Left ventricle myocardium superior (tissue), 1 donor: ENCODE measurements at regions not wholly inside any gene's neighbourhood (a gene's known extent, or its start where the extent isn't known, plus 50 kb on each side); places are given as distances from the start of the nearest gene placed in this dataset.
"Not testable (repeated sequence)": the region's sequence is repeated elsewhere in the genome, so short reads cannot be mapped to it uniquely, and the experiment has no call there.

Source experiments
- ATAC-seq: fragments of 200-7000 bp; cut with Tn5 transposase; one replicate; pipeline ENCODE4 v1.9.1; 2020; ENCODE audit warnings: mild to moderate bottlenecking, moderate library complexity
- DNase-seq: peaks from one replicate; pipeline ENCODE4 v3.0.0-alpha.2; 2020
- intact Hi-C: fragments of 100-400 bp; cut with micrococcal nuclease; formaldehyde crosslinking; loops from one replicate; pipeline ENCODE4 v1.11.0; 2022
- donor health status: DM: no; HTN: yes; CAD: no; lungs with severe emphysema.

DNA sequence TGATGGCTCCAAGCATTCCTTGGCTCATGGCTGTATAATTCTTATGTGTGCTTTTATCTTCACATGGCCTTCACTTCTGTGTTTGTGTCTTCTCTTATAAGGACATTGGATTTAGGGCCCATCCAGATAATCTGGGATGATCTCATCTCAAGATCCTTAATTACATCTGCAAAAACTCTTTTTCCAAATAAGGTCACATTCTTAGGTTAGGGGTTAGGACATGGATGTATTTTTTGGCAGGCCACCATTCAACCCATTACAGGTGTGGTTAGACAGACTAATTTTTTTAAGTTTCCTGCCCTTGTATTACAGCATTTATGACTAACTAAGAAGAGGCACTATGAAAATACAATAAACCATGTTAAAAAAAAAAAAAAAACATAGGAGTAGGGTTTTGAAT, 254.0 kb downstream of the TPBG start:
- intact Hi-C loops: no loop called here
- ATAC-seq: no peak
- no peak for DNase-seq

DNA sequence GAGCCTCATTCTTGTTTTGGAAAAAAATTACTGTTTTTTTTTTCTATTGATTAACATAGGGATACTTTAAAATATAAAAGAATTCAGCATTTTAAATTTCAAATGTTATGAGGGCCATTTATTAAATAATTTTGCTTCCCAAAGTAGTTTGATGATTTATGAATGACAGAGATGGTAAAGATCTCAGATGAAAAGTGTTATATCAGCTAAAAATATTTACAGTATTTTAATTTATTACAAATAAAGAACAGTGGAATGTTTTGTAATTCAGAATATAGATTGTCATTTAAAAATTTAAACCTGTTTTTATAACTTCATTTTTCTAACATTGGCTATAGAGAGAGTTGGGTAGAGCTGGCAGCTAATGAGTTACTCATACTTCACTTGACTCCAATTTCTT, 256.0 kb downstream of the TPBG start:
- intact Hi-C loops: no loop called here
- DNase-seq: no peak
- ATAC-seq: no peak

DNA sequence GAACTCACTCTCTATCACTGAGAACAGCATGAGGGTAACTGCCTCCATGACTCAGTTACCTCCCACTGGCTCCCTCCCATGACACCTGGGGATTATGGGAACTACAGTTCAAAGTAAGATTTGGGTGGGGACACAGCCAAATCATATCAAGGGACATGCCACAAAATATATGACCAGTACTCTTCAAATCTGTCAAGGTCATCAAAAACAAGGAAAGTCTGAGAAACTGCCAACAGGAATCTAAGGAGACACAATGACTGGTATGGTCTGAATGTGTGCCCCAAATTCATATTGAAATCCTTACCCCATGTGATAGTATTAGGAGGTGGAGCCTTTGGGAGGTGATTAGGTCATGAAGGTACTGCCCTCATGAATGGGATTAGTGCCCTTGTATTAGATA, 258.8 kb downstream of the TPBG start:
- DNase-seq (no peak), ATAC-seq (no peak)
- intact Hi-C loops: no loop called here

DNA sequence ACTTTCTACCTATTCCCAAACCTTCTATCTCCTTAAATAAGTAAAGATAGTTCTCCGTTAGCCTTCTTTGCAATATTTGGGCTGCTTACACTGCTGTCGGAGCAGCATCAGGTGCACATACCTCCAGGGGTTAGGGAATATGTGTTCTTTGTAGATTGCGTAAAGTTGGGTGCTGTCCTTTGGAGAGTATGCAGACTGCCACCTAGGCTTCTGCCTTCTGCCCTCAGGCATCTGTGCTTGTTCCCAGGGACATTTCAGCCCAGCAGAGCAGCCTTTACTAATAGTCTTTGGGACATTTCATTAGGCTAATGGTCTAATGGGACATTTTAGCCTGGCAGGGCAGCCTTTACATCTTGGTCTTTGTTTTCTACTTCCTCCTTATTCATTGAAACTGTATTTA, 260.6 kb downstream of the TPBG start:
- ATAC-seq (no peak), DNase-seq (no peak)
- intact Hi-C loops: no loop called here

DNA sequence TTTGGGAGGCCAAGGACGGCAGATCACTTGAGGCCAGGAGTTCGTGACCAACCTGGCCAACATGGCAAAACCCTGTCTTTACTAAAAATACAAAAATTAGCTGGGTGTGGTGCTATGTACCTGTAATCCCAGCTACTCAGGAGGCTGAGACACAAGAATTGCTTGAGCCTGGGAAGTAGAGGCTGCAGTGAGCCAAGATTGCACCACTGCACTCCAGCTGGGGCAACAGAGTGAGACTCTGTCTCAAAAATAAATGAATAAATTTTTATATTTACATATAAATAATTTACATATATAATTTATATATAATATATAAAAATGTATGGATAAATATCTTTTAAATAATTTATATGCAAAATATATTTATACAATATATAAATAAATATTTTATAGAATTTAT, 263.3 kb downstream of the TPBG start:
- intact Hi-C loops, DNase-seq, ATAC-seq: not testable (repeated sequence)

DNA sequence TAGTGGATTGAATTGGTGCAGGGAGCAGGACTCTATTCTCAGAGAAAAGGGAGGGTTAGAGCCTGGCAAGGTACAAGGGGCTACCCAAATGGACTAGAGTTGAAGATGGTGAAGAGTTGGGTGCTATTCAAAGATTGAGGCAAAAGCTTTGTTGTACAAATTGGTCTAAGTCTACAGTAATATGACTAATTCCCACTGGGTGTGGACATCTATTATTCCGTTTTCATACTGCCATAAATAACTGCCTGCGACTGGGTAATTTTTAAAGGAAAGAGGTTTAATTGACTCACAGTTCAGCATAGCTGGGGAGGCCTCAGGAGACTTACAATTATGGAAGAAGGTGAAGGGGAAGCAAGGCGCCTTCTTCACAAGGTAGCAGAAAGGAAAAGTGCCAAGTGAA, 266.3 kb downstream of the TPBG start:
- DNase-seq (no peak), ATAC-seq (no peak)
- intact Hi-C loops: no loop called here

DNA sequence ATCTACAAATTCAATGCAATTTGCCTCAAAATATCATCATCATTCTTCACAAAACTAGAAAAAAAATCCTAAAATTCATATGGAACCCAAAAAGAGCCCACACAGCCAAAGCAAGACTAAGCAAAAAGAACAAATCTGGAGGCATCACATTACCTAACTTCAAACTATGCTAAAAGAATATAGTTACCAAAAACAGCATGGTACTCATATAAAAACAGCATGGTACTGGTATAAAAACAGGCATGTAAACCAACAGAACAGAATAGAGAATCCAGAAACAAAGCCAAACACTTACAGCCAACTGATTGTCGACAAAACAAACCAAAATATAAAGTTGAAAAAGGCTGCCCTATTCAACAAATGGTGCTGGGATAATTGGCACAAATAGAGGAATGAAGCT, 278.1 kb downstream of the TPBG start:
- intact Hi-C loops: no loop called here
- ATAC-seq: no peak
- DNase-seq: no peak

DNA sequence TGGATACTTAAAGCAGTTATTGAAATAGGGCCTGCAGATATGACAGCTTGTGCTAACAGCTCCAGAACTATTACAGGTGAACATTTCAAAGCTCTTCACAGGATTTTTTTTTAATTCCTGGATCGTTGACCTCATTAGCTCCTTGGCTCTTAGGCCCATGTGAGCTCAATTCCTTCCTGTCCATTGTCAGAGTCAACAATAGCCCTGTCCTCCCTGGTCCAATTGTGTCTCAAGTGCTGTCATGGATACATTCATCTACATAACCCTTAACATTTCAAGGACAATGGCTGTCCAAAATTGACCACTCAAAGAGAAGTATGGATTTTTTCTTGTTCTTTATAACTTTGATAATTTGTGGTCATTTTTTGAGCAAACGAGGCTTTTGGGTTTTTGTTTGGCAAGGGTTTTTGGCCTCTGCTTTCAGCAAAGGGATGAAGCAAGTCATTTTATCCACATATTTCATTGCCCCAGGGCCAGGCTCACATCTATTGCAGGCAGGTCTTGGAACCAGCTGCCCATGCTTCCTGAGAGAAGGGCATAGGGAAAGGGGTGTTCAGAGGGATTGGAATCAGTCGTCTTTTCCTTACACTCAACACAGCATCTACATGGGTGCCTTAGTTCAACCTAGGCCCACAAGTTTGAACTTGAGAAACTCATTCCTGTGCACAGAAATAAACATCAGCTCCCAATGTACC, 282.1 kb downstream of the TPBG start:
- no peak for DNase-seq
- intact Hi-C loops: no loop called here
- no peak for ATAC-seq

DNA sequence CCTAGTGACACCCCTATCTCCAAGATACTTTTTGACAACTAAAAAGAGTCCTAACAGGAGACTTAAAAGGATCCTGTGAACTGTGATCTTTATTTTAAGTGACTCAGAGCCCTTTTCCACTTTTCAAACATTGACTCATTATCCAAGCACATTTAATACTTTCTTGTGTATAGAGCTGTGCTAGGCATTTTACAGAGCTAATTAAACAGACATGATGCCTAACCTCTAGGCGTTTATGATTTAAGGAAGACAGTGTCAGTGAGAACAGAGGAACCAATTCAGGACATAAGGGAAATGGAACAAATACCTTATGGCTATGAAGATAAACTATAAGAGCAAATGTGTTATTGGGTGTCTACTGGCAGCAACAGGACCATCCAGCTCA, 282.6 kb downstream of the TPBG start:
- ATAC-seq: no peak
- DNase-seq: no peak
- intact Hi-C loops: no loop called here

DNA sequence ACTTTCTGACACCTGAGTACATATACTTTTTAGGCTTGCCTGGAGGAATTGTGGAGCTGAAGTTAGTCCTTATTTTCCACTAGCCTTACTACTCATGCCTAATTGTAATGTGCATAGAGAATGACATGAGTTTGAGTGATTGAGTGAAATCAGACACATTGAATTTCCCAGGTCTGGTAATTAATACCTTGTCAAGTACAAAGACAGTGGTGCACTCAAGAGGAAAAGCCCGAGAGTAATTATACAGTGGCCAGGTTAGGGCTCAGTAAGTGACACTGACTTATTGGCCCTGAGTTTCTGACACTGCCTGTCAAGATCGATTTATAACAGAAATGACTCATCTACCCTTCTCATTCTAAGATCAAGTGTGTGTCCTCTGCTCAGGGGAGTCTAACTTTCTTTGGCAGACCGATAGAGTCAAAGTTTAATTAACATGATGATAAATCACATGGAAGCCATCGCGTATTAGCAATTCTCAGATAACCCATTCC, 288.3 kb downstream of the TPBG start:
- ATAC-seq: no peak
- DNase-seq: no peak
- intact Hi-C loops: no loop called here

DNA sequence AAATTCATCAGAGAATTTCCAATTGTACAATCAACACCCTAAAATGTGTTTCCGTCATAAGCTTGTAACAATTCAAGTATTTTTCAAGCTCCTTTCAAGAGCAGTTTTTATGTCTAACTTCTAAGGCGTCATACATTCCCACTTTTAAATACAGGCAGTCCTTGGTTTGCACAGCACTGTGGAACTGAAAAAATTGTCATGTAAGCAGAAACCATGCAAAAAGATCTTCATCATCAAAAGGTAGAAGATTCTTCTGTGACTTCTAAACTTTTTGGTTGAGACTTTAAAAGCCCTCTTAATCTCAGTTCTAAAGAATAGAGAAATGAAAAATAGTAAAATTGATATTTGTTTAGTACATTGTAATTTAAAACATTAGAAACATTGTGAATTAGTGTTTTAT, 315.6 kb downstream of the TPBG start:
- no peak for DNase-seq
- intact Hi-C loops: no loop called here
- no peak for ATAC-seq

DNA sequence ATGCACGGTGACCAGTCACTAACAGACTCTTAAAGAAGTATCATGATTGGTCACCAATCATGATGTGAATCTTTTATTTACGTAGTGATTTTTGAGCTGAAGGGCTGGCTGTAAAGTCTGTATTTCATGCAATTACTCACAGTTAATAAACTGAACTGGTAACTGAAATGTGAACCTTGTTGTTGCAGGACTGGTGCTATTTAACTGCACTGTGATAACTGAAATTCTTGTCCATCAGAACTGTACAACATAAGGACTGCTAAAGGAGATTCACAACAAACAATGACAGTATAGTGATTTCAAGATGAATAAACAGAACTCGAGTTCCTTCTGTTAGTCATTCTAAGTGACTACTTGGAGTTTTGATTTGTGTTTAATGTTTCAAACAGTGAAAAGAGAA, 316.6 kb downstream of the TPBG start:
- ATAC-seq (no peak), DNase-seq (no peak)
- intact Hi-C loops: no loop called here

DNA sequence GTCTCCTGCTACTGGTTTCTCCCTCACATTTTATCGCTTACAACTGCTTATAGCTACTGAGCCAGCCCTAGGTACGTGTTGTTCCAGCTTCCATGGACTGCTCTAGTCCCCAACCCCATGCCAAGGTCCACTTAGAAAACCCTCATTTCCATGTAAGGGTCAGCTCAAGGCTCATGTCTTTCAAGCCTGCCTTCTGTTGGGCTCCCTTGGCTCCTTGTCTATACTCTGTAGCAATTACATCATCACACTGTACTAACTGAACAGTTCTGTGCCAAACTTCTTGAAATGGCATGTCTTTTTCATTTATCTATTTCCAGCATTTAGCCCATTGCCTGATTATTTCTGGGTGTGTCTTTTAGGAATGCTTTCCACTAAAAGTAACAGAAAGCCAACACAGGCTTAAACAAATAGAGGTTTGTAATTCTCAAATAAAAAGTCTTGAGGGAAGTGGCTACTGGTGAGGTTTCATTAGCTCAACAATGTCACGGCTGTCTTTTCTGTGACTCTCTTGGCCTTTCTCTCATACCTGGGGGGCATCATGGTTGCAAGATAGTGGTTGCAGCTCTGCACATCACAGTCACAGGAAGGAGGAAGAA, 317.6 kb downstream of the TPBG start:
- DNase-seq (no peak), ATAC-seq (no peak)
- intact Hi-C loops: no loop called here

DNA sequence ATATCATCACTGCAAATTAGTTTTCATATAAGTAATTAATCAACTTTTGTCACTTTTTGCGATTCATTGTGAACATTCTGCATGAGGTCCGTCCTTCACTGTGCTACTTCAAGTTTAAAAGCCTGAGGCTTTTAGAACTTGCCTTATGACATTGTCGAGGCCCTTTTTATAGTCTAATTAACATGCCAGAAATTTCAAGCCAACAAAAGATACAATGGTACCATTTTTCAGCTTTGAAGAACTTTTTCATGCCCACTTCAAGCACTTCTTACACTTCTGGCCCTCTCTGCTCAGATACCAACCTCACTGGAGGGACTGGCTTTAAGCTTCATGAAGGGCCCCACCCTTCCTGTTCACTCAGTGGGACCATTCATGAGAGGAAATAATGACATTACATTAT, 323.1 kb downstream of the TPBG start:
- no peak for DNase-seq
- intact Hi-C loops: no loop called here
- ATAC-seq: no peak

DNA sequence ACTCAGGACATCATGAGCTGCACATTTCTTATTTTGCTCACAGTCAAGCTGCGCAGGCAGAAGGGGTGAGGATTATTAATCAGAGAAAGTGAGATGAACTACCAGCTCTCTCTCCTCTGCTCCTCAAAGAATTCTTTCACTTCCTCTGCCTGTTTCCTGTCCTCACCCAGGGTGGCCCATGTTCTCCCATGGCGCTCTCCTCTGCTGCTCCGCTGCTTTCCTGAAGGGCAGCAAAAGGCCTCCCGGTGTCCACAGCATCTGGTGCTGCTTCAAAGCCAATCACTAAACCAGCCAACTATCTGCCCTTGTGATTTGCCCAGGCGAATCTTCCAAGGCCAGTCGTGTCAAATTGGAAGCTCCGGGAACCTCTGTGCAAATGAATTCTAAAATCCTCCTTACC, 324.2 kb downstream of the TPBG start:
- DNase-seq: no peak
- intact Hi-C loops: no loop called here
- ATAC-seq: no peak

DNA sequence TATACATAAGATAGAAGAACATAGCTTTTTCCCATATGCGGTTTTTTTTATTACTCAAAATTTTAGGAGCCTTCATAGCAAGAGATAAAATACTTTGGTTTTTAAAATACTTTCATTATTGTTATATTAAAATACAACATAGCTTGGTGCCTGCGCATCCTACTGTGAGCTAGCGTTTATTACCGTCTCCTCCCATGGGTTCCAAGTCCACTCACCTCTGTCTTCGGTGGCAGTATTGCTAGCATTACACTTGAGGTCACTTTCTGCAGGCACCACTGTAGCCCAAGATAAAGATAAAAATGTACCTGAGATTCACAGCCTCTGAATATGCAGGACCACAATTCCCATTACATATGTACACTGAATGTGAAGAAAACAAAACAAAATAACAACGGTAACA, 326.7 kb downstream of the TPBG start:
- ATAC-seq: no peak
- DNase-seq: no peak
- intact Hi-C loops: no loop called here

DNA sequence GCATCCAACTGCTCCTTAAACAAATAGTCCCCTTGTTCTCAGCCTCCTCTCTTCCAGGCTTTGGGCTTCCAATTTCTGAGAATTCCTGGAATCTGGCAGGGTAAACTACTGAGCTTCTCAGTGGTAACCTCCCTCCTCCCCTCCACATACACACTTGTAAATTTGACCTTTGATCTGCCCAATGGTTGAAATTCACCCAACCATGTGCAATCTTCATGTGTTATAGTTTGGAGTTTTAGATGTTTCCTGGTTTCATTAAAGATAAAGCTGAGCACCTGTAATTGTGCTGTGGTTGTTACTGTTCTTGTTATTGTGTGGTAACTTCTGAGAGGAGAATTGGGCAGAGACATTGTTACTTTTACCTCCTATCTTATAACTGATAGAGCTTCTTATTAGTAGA, 328.4 kb downstream of the TPBG start:
- DNase-seq: no peak
- ATAC-seq: no peak
- intact Hi-C loops: no loop called here

DNA sequence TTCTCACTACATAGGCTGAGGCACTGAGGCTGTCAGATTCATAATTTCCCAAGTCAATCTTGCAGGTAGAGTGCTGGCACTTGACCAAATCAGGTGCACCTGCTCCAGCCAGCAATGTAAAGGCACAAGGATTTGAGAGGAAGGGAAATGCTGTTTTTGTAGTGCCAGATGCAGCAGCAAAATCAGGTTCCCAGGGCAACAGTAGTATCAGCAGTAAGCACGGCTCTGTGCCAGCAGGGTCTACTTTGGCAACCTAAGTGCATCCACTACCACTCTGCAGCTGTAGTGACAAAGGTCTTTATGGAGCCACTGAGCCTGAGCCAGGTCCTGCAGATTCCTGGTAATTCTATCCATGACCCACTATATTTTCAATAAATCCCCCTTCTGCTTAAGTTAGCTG, 329.5 kb downstream of the TPBG start:
- intact Hi-C loops: no loop called here
- DNase-seq: no peak
- no peak for ATAC-seq

DNA sequence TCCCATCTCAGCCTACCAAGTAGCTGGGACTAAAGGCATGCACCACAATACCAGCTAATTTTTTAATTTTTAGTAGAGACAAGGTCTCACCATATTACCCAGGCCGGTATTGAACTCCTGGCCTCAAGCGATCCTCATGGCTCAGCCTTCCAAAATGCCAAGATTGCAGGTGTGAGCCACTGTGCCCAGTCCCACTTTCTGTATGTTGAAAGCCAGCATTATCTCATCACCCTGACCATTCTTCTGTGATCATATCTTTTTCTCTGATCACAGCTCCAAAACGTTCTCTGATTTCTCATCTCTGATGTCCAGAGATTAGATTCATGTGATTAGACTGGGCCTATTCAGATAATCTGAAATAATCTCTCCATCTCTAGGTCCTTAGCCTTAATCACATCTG, 337.7 kb downstream of the TPBG start:
- ATAC-seq (no peak), DNase-seq (no peak)
- intact Hi-C loops: no loop called here

DNA sequence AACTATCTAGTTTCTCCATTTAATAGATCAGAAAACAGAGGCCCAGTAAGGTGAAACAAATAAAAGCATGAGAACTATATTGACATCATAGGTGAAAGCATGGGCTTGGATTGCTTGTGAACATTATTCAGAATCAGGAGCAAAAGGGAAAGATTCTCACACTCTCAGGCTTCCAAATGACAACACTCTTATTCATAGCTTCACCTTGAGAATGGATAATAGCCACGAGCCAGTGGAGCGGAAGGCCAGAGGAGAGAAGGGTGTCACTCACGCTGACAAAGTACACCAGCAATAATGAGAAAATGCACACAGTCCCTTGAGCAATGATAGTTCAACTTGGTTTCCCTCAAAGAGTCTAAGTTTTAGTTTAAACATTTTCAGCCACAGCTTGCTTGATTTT, 339.0 kb downstream of the TPBG start:
- ATAC-seq: no peak
- intact Hi-C loops: no loop called here

DNA sequence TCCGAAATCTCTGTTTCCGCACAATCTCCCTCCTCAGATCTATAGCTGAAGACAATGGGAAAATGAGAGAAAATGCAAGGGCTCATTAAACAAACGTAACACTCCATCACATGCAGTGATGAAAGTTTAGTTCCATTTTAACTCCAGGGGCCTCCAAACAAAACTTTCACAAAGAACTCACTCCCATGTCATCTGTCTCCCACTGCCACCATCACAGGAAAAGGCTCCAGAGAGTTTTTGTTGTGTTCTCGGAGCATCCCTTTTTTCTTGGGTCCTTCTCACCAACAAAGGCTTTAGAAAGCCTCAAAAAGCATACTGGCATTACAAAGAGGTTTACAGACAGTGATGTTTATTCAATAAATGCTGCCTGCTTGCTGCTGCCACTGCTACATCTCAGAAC, 339.6 kb downstream of the TPBG start:
- intact Hi-C loops: no loop called here
- ATAC-seq: no peak
- no peak for DNase-seq

More for the DNA sequence above, 339.0 kb downstream of the TPBG start:
- DNase-seq: no peak
